GM11168 (cell line): ENCODE measurements at regions not wholly inside any gene's neighbourhood (a gene's known extent, or its start where the extent isn't known, plus 50 kb on each side); places are given as distances from the start of the nearest gene placed in this dataset.
"Not testable (repeated sequence)": the region's sequence is repeated elsewhere in the genome, so short reads cannot be mapped to it uniquely, and the experiment has no call there.

Source experiments
- in situ Hi-C: fragments of 300-500 bp; cut with MboI; formaldehyde crosslinking; loops from one replicate; pipeline ENCODE4 v1.12.0; 2022; ENCODE audit warnings: low sequenced_read_pairs; ENCODE audit not compliant: unreplicated experiment

DNA sequence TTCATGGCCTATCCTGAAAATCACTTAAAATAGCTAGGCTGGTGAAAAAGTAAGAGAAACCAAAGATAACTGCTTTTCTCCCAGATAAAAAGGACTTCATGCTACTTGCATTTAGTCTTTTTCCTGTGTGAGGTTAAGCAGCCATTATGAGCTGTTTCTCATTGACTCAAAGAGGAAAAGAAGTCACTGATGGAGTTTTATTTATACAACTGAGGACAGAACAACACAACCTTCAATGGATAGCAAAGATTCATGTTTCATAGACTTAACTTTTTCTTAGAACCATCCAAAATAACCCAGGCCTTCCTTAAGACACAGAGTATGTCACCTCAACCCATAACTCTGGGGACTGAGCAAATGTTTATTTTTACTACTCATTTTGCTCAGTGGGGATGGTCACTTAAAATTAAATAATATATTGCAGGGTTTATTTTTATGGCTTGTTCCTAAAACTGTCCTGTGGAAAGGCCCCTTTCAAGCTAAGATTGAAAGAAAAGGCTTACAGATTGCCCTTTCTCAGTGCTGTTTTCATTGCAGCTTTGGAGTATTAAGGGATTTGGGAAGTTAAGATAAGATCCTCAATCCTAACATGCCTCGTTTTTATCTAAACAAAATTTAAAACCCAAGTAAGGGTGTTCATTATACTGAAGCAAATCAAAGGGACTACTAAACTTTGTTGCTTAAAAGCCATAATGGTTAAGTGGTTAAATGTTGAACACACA, 252.6 kb upstream of the MAD2L1 start:
- in situ Hi-C loops, result no loop called here

DNA sequence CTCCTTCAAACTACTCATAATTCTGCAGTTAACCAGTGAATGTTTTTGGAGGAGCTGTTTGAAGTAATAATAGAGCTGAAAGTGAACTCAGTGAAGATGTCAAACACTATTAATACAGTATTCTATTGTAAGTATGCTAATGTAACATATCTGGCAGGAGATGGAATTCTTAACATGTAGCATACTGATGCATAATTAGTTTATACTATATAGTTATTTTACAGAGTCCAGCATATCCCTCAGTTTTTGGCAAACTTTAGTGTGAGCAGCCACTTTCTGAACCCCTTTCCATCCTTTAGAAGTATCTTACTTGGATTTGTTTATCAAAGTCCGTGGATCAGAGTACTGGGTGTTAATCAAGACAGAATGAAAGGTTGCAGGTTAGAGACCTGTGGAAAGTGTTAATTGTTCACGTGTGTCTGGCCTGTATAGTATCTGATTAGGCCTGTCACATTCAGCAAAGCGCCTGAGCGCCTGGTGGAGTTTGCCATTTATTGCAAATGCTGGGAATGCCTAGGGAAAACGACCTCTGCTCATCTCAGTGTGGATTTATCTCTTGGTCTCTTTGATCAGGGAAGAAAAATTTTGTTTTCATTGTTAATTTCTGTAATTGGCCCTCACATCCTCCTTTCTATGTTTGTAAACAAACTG, 251.7 kb upstream of the MAD2L1 start:
- in situ Hi-C loops, result no loop called here

DNA sequence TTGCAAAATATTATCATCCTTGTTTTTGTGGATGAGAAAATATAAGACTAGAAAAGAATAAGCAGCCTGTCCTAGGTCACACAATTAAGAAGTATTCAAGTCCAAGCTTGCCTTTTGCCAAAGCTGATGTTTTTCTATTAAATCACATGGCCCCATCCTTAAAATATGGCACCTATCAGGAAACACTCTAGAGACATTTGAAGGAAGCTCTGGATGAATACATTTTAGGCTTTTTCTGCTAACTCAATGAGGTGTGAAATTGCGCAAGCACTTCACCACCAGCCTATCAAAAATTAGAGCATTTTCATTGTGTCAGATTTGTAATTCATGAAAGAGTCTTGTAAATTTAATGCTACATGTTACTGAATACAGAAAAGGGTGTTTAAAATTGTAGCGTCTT, 251.1 kb upstream of the MAD2L1 start:
- in situ Hi-C loops, result no loop called here

DNA sequence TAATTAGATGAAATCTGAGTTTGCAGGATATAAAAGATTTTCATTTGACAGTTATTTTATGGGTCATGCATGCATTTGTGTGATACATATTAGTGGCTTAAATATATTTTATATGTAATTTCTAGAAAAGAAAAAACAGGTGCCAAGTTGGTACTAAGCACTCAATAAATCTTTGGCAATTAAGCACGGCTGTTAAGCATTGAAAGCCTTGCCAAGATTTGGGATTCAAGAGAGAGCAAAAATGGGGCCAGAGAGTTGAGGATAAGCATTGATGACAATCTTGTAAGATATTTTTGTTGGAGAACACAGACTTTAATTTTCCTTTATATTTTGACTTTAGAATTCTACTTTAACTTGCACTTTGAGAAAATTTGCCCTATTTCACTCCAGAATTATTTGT, 249.8 kb upstream of the MAD2L1 start:
- in situ Hi-C loops, result no loop called here

DNA sequence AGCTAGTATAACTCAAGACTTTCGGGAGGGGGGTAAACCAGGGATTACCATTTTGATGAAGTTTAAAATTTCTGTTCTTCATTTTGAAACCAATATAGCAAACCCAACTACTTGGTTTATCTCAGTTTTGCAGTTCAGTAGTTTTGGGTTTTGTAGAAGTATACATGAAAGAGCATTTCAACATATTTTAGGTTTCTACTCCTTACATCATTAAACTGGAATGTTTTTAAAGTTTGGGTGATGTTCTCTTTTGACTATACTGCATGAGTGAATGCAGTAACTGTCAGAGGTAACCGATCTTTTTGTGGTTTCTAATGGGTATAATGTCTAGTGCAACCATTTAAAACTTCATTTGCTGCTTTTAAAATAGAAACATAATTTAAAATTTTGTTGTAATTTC, 248.3 kb upstream of the MAD2L1 start:
- in situ Hi-C loops, result no loop called here

DNA sequence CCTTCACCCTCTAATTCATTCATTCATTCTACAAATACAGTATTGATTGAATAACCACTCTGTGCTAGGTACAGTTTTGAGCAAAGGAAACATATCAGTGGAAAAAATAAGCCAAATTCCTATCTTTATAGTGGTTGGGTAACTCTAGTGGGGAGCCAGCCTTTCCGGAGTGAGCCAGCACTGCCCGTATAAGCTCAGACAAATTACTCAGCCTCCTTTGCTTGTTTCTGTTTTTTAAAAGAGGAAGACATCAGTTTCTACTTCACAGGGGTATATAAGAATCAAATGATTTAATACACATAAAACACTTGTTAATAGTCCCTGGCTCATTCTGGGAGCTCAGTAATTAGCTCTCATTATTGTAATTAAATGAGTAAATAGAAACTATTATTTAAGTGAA, 238.2 kb upstream of the MAD2L1 start:
- in situ Hi-C loops, result no loop called here

DNA sequence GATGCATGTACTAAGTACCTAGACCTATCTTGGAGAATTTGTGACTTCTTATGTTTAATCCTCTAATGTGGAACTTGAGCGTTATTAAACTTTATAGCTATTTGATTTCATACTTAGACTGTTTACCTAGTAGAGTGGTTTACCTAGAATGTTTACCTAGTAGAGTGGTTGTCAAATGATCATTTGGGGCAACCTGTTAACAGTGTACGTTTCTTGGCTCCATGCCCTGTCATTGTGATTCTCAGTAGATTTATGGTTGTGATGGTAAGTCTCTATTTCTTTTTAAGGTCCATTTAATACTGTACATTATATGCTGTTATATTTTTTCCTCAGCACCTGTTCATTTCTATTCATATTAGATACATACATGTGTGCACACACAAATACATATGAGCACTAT, 233.0 kb upstream of the MAD2L1 start:
- in situ Hi-C loops, result no loop called here

DNA sequence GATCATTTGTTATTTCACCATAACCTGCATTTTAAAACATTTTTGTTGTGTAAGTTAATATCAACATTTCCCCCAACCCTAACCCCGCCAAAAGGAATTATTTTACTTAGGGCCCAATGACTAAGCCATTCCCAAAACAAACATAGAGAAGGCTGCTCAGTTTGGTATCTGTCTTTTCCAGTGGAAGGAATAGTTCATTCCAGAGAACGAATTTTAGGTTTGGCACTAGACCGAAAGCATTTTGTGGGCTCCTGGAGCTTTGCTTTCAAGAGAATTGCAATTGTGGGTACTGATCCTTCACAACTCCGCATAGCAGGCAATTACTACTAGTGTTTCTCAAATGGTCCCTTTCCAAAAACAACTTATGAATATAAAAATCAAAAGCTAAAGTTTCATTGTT, 226.7 kb upstream of the MAD2L1 start:
- in situ Hi-C loops, result no loop called here

DNA sequence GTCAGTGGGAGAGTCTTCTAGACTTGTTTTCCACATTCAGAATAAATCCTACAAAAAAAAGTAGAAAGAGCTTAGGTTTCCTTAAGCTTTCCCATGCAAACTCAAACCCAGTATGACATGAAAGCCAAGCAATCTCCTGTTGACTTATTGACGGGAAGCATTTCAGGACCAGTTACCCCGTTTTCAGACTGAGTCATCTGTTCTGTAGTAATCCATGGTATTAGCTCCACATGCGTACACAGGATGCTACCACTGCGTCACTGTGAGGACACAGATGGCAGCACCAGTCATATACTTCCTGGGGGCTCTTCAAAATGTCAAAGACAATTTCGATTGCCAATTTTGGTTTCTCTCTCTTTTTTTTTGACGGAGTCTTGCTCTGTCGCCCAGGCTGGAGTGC, 224.9 kb upstream of the MAD2L1 start:
- in situ Hi-C loops, result no loop called here

DNA sequence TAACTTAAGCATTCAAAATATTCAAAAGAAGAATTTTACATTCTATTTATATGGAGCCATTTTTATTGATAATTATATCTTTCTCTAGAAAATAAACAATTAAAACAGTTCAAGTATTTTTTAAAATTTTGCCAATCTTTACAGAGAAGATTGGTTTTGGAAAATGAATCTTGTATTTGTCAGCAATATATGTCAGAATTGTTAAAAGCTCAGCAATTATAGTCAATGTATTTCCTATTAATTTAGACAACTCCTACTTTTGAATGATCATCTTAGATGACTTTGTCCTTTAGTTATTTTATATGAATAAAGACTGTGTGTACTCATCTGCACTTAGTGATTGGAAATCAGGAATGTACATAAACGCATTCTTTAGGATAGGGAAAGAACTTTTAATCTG, 223.9 kb upstream of the MAD2L1 start:
- in situ Hi-C loops, result no loop called here

DNA sequence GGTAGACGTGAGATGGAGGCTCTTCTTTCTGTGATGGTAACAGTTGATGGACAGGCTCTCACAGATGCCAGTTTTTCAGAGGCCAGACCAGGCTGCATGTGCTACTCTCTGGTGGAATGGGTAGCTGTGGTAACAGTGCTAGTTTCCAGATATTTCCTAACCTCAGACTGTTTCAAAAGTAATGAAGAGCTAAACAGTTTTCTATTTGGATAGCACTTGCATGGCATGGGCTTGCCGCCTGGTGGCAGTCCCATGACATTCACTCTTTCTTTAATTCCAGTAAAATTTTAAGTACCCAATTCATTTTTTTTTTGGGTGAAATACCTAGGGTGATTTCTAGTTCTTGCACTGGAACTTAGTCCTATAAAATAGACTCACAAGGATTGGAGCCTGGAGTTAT, 220.2 kb upstream of the MAD2L1 start:
- in situ Hi-C loops, result no loop called here

DNA sequence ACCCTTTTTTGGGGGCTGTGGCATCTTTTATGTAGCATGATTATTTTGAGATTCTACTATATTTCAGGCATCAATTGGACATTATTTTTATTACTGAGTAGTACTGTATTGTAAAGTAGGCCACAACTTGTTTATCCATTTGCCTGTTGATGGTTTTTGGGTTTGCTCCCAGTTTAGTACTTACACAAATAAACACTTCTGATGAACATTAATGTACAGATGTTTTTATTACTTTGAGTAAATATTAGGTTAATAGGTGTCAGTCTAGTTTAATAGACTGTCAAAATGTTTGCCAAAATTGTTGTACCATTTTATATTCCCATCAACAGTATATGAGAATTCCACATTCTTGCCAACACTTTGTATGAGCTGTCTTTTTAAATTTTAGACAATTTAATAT, 214.9 kb upstream of the MAD2L1 start:
- in situ Hi-C loops, result no loop called here

DNA sequence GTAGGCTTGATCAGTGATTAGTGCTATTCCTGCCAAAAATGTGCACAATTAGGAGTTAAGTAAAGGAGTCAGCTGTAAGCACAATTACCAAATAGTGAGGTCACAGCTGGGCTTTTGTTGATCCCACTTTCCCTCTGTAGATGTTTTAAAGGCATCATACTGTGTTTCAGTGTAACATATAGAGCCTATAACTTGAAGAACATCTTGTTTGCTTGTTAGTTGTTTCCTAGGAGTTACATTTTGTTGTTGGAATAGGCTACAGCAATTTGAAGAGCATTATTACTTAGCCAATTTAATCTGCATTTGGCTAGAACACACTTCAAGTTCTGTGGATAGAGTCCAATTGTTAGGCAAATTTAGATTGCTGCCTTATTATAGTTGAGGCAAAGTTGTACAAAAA, 210.7 kb upstream of the MAD2L1 start:
- in situ Hi-C loops, result no loop called here

DNA sequence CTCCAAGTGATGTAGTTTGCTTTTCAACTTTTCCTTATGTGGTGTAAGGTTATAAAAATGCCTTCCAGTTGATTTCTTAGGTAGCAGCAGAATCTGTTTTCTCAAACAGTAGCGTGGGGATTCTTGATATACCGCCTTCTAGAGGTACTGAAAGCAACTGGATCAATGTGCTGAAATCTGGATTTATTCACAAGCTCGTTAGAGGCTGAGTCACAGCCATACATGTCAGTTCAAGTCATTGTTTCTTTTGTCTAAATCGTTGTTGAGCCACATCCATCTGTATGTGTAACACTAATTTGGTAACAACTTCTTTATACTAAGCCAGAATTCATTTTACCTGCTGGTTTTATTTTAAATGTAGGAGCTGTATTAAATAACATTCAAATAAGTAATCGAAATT, 200.0 kb upstream of the MAD2L1 start:
- in situ Hi-C loops, result no loop called here

DNA sequence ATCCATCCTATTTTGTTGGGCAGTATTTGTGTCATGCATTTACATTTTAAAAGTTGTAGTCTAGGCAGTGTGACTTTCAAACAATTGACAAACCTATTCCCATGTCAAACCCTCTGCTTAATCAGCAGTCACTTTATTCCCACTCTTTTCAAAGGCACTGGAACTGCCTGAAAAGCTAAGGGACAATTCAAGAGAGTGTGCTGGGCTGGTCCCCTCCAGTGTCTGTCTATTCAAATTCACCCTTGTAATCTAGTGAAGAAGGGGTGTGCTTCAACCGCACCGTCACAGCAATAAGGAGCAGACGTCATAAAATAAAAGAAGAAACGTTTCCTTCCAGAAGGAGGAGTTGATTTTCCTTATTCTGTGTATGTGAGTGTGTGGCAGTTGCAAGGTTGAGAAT, 197.0 kb upstream of the MAD2L1 start:
- in situ Hi-C loops, result no loop called here

DNA sequence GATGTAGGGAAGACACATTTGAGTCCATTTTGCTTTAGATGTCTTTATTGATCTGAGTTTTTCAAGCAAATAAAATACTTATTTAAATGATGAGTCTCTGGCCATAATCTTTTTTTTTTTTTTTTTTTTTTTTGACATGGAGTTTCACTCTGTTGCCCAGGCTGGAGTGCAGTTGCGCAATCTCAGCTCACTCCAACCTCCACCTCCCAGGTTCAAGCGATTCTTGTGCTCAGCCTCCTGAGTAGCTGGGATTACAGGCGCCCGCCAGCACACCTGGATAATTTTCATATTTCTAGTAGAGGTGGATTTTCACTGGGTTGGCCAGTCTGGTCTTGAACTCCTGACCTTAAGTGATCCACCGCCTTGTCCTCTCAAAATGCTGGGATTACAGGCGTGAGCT, 194.5 kb upstream of the MAD2L1 start:
- in situ Hi-C loops, result no loop called here

DNA sequence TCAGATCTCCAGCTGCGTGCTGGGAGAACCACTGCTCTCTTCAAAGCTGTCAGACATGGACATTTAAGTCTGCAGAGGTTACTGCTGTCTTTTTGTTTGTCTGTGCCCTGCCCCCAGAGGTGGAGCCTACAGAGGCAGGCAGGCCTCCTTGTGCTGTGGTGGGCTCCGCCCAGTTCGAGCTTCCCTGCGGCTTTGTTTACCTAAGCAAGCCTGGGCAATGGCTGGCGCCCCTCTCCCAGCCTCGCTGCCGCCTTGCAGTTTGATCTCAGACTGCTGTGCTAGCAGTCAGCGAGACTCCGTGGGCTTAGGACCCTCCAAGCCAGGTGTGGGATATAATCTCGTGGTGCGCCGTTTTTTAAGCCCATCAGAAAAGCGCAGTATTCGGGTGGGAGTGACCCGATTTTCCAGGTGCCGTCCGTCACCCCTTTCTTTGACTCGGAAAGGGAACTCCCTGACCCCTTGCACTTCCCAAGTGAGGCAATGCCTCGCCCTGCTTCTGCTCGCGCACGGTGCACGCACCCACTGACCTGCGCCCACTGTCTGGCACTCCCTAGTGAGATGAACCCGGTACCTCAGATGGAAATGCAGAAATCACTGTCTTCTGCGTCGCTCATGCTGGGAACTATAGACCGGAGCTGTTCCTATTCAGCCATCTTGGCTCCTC, 189.6 kb upstream of the MAD2L1 start:
- in situ Hi-C loops, result not testable (repeated sequence)

DNA sequence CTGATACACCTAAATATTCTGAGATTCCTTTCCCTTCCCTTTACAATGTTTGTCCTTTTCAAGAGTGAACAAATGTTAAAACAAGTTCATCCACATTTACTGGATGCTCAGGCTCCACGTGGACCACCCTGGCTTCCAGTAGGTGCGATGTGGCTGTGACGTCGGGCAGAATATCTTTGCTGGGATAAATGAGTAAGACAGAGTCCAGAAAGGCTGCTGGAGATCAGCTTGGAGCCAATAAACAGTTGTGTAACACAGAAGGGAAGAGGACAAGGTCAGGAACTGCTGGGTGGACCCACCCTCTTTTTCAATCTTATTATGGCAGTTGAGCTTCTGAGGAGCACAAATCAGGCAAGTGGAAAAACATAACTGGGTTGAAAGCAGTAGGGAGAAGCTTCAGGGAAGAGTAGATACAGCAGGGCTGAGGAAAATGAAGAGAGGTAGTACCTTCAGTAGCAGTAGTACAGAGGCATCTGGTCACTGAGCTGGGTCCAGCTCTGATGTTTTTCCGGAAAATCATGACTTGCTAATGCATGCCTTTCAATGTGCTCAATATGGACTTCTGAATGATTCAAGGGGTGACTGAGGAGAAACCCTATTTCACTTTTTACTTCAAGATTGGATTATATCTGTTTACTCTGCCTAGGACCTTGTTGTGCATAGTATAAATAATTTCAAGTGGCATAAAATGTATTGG, 171.8 kb upstream of the MAD2L1 start:
- in situ Hi-C loops, result no loop called here

DNA sequence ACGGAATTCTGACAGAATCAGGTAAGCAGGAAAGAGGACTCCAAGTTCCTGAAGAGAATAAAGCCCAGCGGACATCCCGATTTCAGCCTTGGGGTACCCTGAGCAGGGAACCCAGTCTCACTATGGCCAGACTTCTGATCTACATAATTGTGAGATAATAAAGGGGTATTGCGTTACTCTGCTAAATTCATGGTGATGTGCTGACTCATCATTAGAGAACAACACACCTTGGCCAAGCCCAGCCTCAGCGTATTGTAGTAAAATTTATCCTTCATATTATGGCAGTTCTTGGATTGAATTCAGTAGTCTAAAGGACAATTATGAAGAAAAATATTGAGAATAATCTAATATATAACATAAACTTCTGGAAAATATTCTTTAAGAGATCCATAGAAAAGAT, 170.2 kb upstream of the MAD2L1 start:
- in situ Hi-C loops, result no loop called here

DNA sequence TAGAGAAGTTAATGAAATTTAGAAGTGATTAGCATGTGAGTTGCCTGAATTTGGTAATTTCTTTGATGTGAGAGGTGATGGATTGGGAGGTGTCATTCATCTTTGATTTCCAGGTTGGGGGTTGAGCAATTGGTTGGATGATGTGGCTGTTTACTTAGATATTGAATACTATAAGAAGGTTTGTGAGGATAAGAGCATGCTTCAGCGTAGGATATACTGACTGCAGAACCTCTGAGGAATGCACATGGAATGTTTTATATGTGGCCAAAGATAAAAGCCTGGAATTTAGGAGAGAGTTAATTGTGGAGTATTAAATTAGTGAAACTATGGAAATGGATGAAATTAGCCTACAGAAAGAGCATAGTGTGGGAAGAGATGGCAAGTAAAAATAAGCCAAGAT, 165.4 kb upstream of the MAD2L1 start:
- in situ Hi-C loops, result no loop called here

DNA sequence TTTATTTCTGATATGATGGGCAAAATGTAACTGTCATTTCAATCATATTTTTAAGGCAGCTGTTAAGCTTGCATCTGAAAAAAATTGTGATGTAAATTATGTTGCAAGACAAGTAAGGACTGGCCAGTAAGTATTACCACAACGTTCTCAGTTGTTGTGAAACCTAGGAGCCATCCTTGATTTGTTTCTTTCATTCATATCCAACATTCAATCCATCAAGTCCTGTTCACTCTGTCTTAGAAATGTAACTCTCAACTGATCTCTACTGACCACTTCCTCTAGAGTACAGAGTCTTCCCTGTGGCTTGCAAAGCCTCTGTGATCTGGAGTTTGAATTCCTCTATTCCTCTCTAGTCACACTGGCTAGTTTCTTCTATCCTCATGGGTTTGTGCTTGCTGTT, 161.4 kb upstream of the MAD2L1 start:
- in situ Hi-C loops, result no loop called here
